ENCODE measurements at regions not wholly inside any gene's neighbourhood (a gene's known extent, or its start where the extent isn't known, plus 50 kb on each side); places are given as distances from the start of the nearest gene placed in this dataset.
"Not testable (repeated sequence)": the region's sequence is repeated elsewhere in the genome, so short reads cannot be mapped to it uniquely, and the experiment has no call there.

DNA sequence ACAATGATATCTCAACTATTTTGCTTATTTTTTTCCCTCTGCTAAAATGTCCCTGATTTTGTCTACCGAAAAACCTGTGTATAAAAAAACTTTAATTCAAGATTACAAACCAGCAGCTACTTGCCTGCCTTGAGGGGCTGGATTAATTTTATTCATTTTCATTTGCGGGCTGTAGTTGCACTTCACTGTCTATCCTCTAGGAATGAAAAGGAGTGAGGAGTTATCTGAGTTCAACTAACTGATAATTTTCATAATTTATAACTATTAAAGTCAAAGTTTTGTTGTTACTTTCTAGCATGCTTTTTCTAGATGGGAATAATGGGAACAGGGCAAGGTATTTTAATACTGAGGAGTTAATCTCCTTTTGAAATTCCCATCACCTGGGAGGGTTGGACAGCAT, 50.3 kb upstream of the AGTPBP1 start:
- WGBS, 2 donors = 43 to 67% methylated on average over 2 of the region's 2 CpGs
- H3K4me3 ChIP-seq (ENCODE audit: low read depth, poor library complexity, severe bottlenecking); DNase-seq (ENCODE audit: low spot score in 2 of 2); intact Hi-C loops (cut with DNase I; ENCODE audit: low total_unique reads): not testable (repeated sequence)

DNA sequence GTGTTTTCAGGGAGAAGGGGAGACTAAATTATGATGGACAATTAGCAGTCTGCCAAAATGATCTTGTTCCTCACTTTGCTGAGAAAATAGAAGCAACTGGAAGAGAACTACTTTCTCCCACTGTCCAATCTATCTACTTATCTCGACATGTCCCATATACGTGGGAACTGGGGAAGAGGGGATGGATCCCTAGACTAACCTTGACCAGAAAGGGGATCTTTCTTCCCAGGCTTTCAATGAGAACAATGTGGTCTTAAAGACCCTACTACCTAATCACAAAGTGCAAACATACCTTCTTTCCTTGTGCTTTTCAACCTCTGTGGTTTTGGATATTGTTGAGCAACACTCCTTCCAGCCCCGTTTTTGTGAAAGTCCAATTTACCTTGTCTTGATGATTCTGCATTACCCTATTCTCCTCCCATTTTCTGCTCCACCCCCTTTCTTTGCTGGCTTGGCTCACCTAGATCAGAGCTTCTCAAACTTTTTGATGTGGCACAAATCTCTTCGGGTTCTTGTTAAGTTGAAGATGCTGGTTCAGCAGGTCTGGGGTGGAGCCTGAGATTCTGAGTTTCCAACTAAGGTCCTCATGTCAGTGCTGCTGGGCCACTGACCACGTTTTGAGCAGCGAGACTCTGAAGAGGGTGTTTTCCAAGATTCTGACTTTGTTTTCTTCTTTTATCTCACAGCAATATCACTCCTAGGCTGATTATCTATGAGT, 61.4 kb upstream of the AGTPBP1 start:
- intact Hi-C loops (cut with DNase I; ENCODE audit: low total_unique reads); DNase-seq (ENCODE audit: low spot score in 2 of 2); H3K4me3 ChIP-seq (ENCODE audit: low read depth, poor library complexity, severe bottlenecking): not testable (repeated sequence)
- 49 to 52% methylated on average over 6 of the region's 6 CpGs for WGBS, 2 donors

DNA sequence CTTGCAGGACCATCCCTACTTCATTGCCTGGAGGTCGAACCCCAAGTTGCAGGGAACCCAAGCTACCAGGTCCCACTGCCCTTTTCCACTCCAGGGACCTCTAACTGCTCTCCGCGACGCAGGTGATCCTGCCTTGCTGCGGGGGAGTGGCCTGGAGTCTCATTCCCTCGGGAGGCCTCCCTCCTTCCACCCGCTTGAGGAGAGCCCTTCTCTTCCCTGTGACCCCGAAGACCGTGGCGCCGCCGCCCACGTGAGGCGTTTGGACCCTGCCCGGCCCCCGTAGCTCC, 63.0 kb upstream of the AGTPBP1 start:
- WGBS, 2 donors = 0 to 1% methylated on average over 16 of the region's 16 CpGs
- intact Hi-C loops (cut with DNase I; ENCODE audit: low total_unique reads); DNase-seq (ENCODE audit: low spot score in 2 of 2): not testable (repeated sequence)
- H3K4me3 ChIP-seq (ENCODE audit: low read depth, poor library complexity, severe bottlenecking) = peak overlapping the region; percentile 80

DNA sequence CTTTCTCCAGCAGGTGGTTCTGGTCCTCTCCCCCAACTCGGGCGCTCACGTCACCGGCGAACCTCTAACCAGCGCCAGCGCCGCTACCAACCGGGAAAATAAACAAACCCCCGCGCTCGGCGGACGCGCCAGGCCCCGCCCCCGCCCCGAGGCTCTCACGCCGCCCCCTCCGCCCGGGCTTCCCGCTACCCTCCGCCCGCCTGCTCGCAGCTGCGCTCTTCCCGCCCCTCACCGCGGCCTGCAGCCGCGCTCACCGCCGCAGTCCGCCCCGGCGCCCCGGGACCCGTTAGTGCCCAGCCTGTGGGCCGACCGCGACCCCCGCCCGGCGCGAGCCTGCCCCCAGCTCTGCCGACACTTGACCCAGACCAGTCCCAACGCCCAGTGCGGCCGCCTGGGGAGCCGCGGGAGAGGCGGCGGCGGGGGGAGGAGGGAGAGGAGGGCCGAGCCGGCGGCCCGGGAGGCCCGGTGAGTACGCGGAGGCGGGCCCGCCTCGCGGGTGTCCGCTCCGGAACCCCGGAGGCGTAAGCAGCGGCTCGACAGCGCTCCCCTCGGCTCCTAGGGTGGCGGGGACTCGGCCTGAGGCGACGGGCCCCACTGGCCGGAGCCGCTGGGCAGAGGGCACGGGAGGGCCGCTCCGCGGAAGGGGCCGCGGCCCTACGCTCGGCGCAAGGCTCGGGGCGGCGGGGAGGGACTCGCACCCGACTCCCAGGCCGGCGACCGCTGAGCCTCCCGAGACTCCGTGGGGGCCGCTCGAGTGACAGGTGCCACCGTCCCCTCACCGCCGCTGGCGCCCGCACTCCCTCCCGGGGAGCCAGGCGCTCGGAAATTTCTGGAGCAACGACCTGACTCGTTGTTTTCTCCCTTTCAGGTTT, 63.6 kb upstream of the AGTPBP1 start:
- H3K4me3 ChIP-seq (ENCODE audit: low read depth, poor library complexity, severe bottlenecking) = peak overlapping the region; percentile 80
- intact Hi-C loops (cut with DNase I; ENCODE audit: low total_unique reads) = not testable (repeated sequence)
- DNase-seq (ENCODE audit: low spot score in 2 of 2) = peak; percentile 45 to 94
- 0% methylated on average over 28 to 33 of the region's 111 CpGs for WGBS, 2 donors

DNA sequence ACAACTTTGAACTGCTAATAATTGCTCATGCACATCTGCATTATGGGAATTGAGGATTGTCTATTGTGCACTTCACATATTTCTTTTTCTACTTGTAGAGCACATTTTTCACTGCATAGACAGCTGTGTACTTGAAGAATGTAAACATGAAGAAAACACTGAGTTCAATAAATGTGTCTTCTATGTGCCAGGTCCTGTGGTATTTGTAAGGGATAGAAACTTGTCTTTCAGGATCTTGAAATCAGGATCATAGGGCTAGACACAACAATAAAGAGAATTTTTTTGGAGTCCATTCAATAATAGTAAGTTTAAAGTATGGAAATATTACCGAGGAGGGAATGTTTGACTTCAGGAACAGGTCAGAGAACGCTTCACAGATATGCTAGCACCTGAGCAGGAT, 66.6 kb upstream of the AGTPBP1 start:
- H3K4me3 ChIP-seq (ENCODE audit: low read depth, poor library complexity, severe bottlenecking); DNase-seq (ENCODE audit: low spot score in 2 of 2); intact Hi-C loops (cut with DNase I; ENCODE audit: low total_unique reads): not testable (repeated sequence)
- WGBS, 2 donors = 83 to 85% methylated on average over 2 of the region's 2 CpGs

DNA sequence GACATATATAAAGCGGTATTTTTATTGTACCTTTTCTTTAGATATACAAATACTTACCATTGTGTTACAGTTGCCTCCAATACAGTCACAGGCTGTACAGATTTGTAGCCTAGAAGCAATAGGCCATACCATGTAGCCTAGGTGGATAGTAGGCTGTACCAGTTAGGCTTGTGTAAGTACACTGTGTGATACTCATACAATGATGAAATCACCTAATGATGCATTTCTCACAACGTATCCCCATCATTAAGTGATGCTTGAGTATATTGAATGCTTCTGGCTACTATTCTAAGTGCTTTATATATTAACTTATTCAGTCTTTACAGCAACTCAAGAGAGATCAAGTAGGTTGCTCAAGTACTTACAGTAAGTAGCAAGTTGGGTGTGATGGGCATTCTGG, 71.6 kb upstream of the AGTPBP1 start:
- H3K4me3 ChIP-seq (ENCODE audit: low read depth, poor library complexity, severe bottlenecking); DNase-seq (ENCODE audit: low spot score in 2 of 2); intact Hi-C loops (cut with DNase I; ENCODE audit: low total_unique reads): not testable (repeated sequence)
- 88 to 96% methylated on average over 2 of the region's 2 CpGs for WGBS, 2 donors

DNA sequence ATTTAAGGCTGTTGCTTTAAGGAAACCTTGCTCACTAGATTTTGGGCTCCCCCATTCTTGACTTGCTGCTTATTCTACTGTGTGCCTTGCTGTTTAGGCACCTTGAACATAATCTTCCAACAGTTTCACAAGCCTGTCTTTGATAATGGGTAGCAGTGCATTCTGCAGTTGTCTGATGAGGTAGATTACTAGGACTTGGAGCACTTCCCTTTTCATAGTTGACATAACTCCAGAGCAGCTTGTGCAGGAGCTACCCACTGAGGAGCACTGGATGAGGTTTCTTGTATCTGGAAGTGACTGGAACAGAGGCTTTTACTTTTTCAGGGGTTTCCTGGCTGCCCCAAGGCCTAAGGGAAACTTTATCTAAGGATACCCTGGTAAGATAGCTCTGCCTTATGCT, 73.0 kb upstream of the AGTPBP1 start:
- intact Hi-C loops (cut with DNase I; ENCODE audit: low total_unique reads); DNase-seq (ENCODE audit: low spot score in 2 of 2); H3K4me3 ChIP-seq (ENCODE audit: low read depth, poor library complexity, severe bottlenecking): not testable (repeated sequence)

DNA sequence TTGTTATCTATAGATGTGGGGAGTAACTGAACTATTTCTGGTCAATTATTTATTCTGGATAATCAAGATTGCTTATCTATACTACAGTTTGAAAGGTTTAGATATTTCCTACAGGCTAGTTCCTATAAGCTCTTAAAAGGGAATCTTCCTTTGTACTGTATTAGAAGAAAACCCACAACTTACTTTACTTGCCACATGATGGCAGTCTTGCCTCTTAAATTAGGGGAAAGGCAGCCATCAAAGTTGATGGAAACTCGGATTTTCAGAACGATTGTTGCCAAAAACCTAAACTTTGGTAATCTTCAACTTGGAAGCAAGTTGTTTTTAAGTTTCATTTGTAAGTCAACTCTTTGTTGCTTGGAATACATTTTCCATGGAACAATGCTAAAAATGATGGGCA, 77.2 kb upstream of the AGTPBP1 start:
- intact Hi-C loops (cut with DNase I; ENCODE audit: low total_unique reads); H3K4me3 ChIP-seq (ENCODE audit: low read depth, poor library complexity, severe bottlenecking); DNase-seq (ENCODE audit: low spot score in 2 of 2): not testable (repeated sequence)
- TF ChIP-seq, protein P1, sequence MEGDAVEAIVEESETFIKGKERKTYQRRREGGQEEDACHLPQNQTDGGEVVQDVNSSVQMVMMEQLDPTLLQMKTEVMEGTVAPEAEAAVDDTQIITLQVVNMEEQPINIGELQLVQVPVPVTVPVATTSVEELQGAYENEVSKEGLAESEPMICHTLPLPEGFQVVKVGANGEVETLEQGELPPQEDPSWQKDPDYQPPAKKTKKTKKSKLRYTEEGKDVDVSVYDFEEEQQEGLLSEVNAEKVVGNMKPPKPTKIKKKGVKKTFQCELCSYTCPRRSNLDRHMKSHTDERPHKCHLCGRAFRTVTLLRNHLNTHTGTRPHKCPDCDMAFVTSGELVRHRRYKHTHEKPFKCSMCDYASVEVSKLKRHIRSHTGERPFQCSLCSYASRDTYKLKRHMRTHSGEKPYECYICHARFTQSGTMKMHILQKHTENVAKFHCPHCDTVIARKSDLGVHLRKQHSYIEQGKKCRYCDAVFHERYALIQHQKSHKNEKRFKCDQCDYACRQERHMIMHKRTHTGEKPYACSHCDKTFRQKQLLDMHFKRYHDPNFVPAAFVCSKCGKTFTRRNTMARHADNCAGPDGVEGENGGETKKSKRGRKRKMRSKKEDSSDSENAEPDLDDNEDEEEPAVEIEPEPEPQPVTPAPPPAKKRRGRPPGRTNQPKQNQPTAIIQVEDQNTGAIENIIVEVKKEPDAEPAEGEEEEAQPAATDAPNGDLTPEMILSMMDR (IDR thresholded peaks at IDR 0.05) = peak in 1 of 3 donors; percentile 17
- 0% methylated on average over 2 of the region's 2 CpGs for WGBS, 2 donors

DNA sequence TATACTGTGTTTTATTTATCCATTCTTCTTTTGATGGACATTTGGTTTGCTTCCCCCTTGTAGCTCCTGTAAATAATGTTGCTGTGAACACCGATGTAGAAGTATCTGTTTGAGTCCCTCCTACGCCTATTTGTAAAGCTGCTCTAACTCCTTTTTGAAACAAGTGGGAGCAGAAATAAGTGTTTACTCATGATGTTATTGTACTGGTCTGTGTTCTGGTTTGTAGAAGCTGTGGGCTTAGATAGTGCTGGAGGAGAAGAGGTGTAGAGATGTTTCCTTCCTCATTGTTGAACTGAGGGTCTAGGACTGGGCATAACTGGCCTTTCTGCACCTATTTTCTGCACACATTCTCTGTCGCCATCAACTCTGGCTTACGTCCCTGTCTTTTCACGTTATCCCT, 78.8 kb upstream of the AGTPBP1 start:
- H3K4me3 ChIP-seq (ENCODE audit: low read depth, poor library complexity, severe bottlenecking); DNase-seq (ENCODE audit: low spot score in 2 of 2); intact Hi-C loops (cut with DNase I; ENCODE audit: low total_unique reads): not testable (repeated sequence)
- 90 to 92% methylated on average over 5 of the region's 5 CpGs for WGBS, 2 donors

DNA sequence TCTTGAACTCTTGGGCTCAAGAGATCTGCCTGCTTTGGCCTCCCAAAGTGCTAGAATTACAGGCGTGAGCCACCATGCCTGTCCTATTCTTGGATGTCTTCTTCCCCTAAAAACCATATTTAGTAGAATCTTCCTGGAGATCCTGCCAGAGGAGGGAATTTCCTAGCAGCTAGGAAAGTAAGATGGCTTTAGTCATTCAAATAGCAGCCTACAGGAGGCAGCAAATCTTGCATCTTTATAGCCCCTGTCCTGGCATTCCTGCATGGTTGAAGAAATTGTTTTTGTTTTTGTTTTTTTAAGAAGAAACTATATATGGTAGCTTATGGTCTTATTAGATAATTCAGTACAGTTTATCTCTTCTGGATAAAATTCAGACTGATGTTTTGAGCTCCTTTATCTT, 83.2 kb upstream of the AGTPBP1 start:
- DNase-seq (ENCODE audit: low spot score in 2 of 2); H3K4me3 ChIP-seq (ENCODE audit: low read depth, poor library complexity, severe bottlenecking); intact Hi-C loops (cut with DNase I; ENCODE audit: low total_unique reads): not testable (repeated sequence)
- WGBS, 2 donors = 76 to 89% methylated on average over 1 of the region's 1 CpG

DNA sequence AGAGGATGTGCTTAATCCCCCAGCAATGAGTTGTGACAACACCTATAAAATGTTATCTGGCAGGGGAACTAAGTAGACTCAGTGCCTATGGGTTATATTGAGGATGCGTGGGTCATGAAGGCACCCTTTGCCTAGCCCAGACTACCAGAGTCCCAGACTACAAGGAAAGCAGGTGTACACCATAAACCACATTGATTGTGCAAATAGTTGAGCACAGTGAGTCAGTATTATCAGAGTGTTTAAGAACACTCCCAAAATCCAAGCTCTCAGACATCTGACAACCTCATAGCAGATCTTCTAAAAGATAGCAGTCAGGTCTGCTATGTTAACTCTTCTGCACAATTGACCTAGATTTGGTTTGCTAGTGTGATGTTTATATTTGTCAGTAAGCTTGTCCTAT, 92.8 kb upstream of the AGTPBP1 start:
- H3K4me3 ChIP-seq (ENCODE audit: low read depth, poor library complexity, severe bottlenecking); DNase-seq (ENCODE audit: low spot score in 2 of 2); intact Hi-C loops (cut with DNase I; ENCODE audit: low total_unique reads): not testable (repeated sequence)
- 95 to 100% methylated on average over 1 of the region's 1 CpG for WGBS, 2 donors

DNA sequence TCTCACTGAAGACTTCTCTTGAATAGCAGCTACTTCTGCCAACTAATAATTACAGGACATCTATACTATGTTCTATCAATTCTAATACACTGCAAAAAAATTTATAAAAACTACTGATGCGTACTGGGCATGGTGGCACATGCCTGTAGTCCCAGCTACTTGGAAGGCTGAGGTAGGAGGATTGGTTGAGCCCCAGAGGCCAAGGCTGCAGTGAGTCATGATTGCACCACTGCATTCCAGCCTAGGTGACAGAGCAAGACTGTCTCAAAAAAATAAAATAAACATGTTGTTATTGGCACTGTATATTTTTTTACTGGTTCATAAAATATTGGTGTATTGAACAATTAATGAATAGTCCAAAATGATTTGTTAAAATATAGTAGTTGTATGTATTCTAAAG, 97.0 kb upstream of the NAA35 start:
- WGBS, 2 donors = 88 to 96% methylated on average over 1 of the region's 1 CpG
- intact Hi-C loops (cut with DNase I; ENCODE audit: low total_unique reads); DNase-seq (ENCODE audit: low spot score in 2 of 2); H3K4me3 ChIP-seq (ENCODE audit: low read depth, poor library complexity, severe bottlenecking): not testable (repeated sequence)

DNA sequence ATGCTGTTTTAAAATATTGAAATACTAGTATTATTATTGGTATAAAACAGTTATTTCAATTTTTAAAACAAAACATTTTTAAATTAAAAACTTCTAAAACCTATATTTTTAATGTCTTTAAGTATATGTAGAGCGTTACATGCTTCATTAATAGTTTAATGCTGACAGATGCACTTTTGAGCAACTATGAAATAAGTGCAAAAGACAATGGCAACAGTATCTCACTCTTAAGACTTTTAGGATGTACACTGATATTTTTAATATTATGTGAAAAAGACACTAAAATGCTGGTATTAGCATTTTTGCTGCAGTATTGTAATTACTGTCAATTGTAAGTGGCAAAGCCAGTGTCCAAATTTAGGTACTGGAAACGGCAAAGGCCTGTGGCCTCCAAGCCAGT, 93.2 kb upstream of the NAA35 start:
- H3K4me3 ChIP-seq (ENCODE audit: low read depth, poor library complexity, severe bottlenecking); DNase-seq (ENCODE audit: low spot score in 2 of 2); intact Hi-C loops (cut with DNase I; ENCODE audit: low total_unique reads): not testable (repeated sequence)
- 97% methylated on average over 2 of the region's 2 CpGs for WGBS, 2 donors

Measured in lower leg skin (tissue), 4 donors.